GM12878 (cell line): ENCODE measurements at regions not wholly inside any gene's neighbourhood (a gene's known extent, or its start where the extent isn't known, plus 50 kb on each side); places are given as distances from the start of the nearest gene placed in this dataset.
A peak's percentile ranks its signal among the peaks of the same experiment; 100 is the strongest.

Source experiments
- ATAC-seq: fragments of 200-7000 bp; cut with Tn5 transposase; 3 replicates; pipeline ENCODE4 v1.9.1; 2020; ENCODE audit warnings: mild to moderate bottlenecking, moderate library complexity
- BruUV-seq: library from RNA; stranded (reverse); fragments of 400-500 nt; replicated peaks from 2 replicates; lab custom pipeline; 2021; lab: Mats Ljungman, UMichigan
- CTCF ChIA-PET: fragments of 300-600 bp; sonication (Branson Sonifier 250); formaldehyde crosslinking; extraction: SDS; loops from one replicate; lab custom pipeline; 2021; ENCODE audit warnings: inconsistent platforms; lab: Yijun Ruan, JAX
- POLR2A ChIA-PET: fragments of 350-600 bp; formaldehyde crosslinking; extraction: SDS; loops from one replicate; lab custom pipeline; 2021; ENCODE audit warnings: inconsistent platforms; lab: Charles Lee
- RAD21 ChIA-PET: fragments of 300-600 bp; sonication (Branson Sonifier 250); formaldehyde crosslinking; loops from one replicate; lab custom pipeline; 2023; ENCODE audit warnings: antibody characterized with exemption; ENCODE audit not compliant: unreplicated experiment; lab: Charles Lee
- SMC1A ChIA-PET: fragments of 300-600 bp; sonication (Branson Sonifier 250); formaldehyde crosslinking; loops from one replicate; lab custom pipeline; 2023; ENCODE audit not compliant: unreplicated experiment, uncharacterized antibody; lab: Charles Lee
- DNase-seq: peaks from one replicate; pipeline ENCODE4 v3.0.0-alpha.2; 2011; ENCODE audit warnings: low read depth, low spot score
- FAIRE-seq: peaks from 3 replicates; lab custom pipeline; 2011; peaks lifted over from hg19 to GRCh38; lab: Jason Lieb, UNC
- H2AFZ ChIP-seq: 2 replicates; pipeline ENCODE4 v1.6.0; 2011; ENCODE audit warnings: low read depth, low read length, control low read depth; ENCODE audit not compliant: control insufficient read depth
- H3K27ac ChIP-seq: 2 replicates; pipeline ENCODE4 v1.5.1; 2011; ENCODE audit warnings: control low read depth; ENCODE audit not compliant: control insufficient read depth, insufficient read depth
- H3K27me3 ChIP-seq, 2 experiments: replicated peaks in 1 of 2; 2 replicates each; pipeline versions ENCODE4 v1.6.0 to v1.6.1; 2011; ENCODE audit warnings: low read length in 1 of 2; ENCODE audit not compliant: control insufficient read depth in 2 of 2, insufficient read depth in 2 of 2
- H3K36me3 ChIP-seq, 2 experiments: 2 replicates each; pipeline ENCODE4 v1.5.1; 2011; ENCODE audit warnings: low read length in 1 of 2; ENCODE audit not compliant: control insufficient read depth in 2 of 2, insufficient read depth in 2 of 2
- H3K4me1 ChIP-seq: 2 replicates; pipeline ENCODE4 v1.6.1; 2011; ENCODE audit warnings: mild to moderate bottlenecking, low read length, moderate library complexity, mixed read lengths; ENCODE audit not compliant: control insufficient read depth, insufficient read depth
- H3K4me2 ChIP-seq: 2 replicates; pipeline ENCODE4 v1.6.0; 2011; ENCODE audit warnings: control low read depth; ENCODE audit not compliant: control insufficient read depth, insufficient read depth
- H3K4me3 ChIP-seq: fragments of 200-600 bp; sonication (generic); 2 replicates; pipeline ENCODE4 v1.5.1; 2016
- H3K79me2 ChIP-seq: 2 replicates; pipeline ENCODE4 v1.6.0; 2011; ENCODE audit warnings: low read length; ENCODE audit not compliant: control insufficient read depth, insufficient read depth
- H3K9ac ChIP-seq: 2 replicates; pipeline ENCODE4 v1.8.0; 2011; ENCODE audit warnings: low read length, control low read depth, mixed read lengths; ENCODE audit not compliant: control insufficient read depth, insufficient read depth
- H3K9me3 ChIP-seq: replicated peaks from 3 replicates; pipeline ENCODE4 v1.5.1; 2011; ENCODE audit warnings: mild to moderate bottlenecking, low read length; ENCODE audit not compliant: control insufficient read depth, insufficient read depth
- H4K20me1 ChIP-seq: 2 replicates; pipeline ENCODE4 v1.6.0; 2011; ENCODE audit not compliant: control insufficient read depth, insufficient read depth
- BCL3 ChIP-seq: IDR thresholded peaks from 2 replicates; pipeline ENCODE4 v1.6.1; 2011; ENCODE audit warnings: borderline replicate concordance, low read depth, mild to moderate bottlenecking, moderate library complexity, low read length; ENCODE audit not compliant: insufficient read depth, poor library complexity, severe bottlenecking
- CBFB ChIP-seq: IDR thresholded peaks from 2 replicates; pipeline ENCODE4 v1.6.1; 2016; ENCODE audit warnings: antibody characterized with exemption, low read depth
- CBX3 ChIP-seq: fragments of 200-600 bp; sonication (generic); IDR thresholded peaks from 2 replicates; pipeline ENCODE4 v1.6.1; 2016; ENCODE audit warnings: low read depth, borderline replicate concordance
- CREB1 ChIP-seq: IDR thresholded peaks from 2 replicates; pipeline ENCODE4 v1.6.1; 2012; ENCODE audit warnings: low read depth, mild to moderate bottlenecking, inconsistent platforms
- CREM ChIP-seq: IDR thresholded peaks from 2 replicates; pipeline ENCODE4 v1.6.1; 2014; ENCODE audit warnings: antibody characterized with exemption, low read depth
- EGR1 ChIP-seq, 2 experiments: IDR thresholded peaks; 1 replicate in 1 of 2; 2 replicates in 1 of 2; pipeline ENCODE4 v1.6.1; 2011 to 2012; ENCODE audit warnings: low read depth in 2 of 2, low read length in 2 of 2, borderline replicate concordance in 1 of 2, mild to moderate bottlenecking in 1 of 2, moderate library complexity in 1 of 2
- EP300 ChIP-seq, 2 experiments: fragments of 150-350 bp in 1 of 2; IDR thresholded peaks; 2 replicates each; pipeline ENCODE4 v1.6.1; 2011 to 2012; ENCODE audit warnings: low read depth in 2 of 2, low read length in 2 of 2, borderline replicate concordance in 1 of 2, improper control_type of control experiment in 1 of 2, inconsistent platforms in 1 of 2; ENCODE audit not compliant: control insufficient read depth in 1 of 2
- ESRRA ChIP-seq: IDR thresholded peaks from 2 replicates; pipeline ENCODE4 v1.6.1; 2012; ENCODE audit warnings: mild to moderate bottlenecking, low read length, improper control_type of control experiment
- JUNB ChIP-seq: IDR thresholded peaks from 2 replicates; pipeline ENCODE4 v1.6.1; 2016; ENCODE audit warnings: antibody characterized with exemption, mild to moderate bottlenecking
- MEF2A ChIP-seq: IDR thresholded peaks from 2 replicates; pipeline ENCODE4 v1.6.1; 2011; ENCODE audit warnings: low read depth, mild to moderate bottlenecking, low read length, moderate library complexity; ENCODE audit not compliant: insufficient read depth
- POU2F2 ChIP-seq: IDR thresholded peaks from 3 replicates; pipeline ENCODE4 v1.6.1; 2011; ENCODE audit warnings: low read depth, mild to moderate bottlenecking, low read length, borderline replicate concordance
- RB1 ChIP-seq: fragments of 450-650 bp; formaldehyde crosslinking; IDR thresholded peaks from 2 replicates; pipeline ENCODE4 v1.6.1; 2017; ENCODE audit warnings: mild to moderate bottlenecking, borderline replicate concordance
- RBBP5 ChIP-seq: fragments of 200-600 bp; sonication (generic); conservative IDR thresholded peaks from 2 replicates; pipeline ENCODE4 v1.6.1; 2016
- RELA ChIP-seq: fragments of 450-650 bp; IDR thresholded peaks from 2 replicates; pipeline ENCODE4 v1.8.0; 2014; ENCODE audit warnings: borderline replicate concordance; ENCODE audit not compliant: partially characterized antibody
- REST ChIP-seq: IDR thresholded peaks from 2 replicates; pipeline ENCODE4 v1.6.1; 2012; ENCODE audit warnings: mild to moderate bottlenecking, low read depth, low read length
- RUNX3 ChIP-seq: IDR thresholded peaks from 2 replicates; pipeline ENCODE4 v1.6.1; 2012; ENCODE audit warnings: low read length, inconsistent platforms
- SMC3 ChIP-seq: IDR thresholded peaks from 2 replicates; pipeline ENCODE4 v1.6.1; 2011; ENCODE audit warnings: low read length, improper control_type of control experiment, borderline replicate concordance
- SP1 ChIP-seq: IDR thresholded peaks from one replicate; pipeline ENCODE4 v1.6.1; 2011; ENCODE audit warnings: low read depth, low read length
- SPI1 ChIP-seq: IDR thresholded peaks from 2 replicates; pipeline ENCODE4 v1.6.1; 2011; ENCODE audit warnings: low read depth, mild to moderate bottlenecking, low read length, moderate library complexity, borderline replicate concordance; ENCODE audit not compliant: insufficient read depth
- SREBF1 ChIP-seq: IDR thresholded peaks from 2 replicates; pipeline ENCODE4 v1.6.1; 2012; ENCODE audit warnings: mild to moderate bottlenecking, low read length
- TAF1 ChIP-seq: IDR thresholded peaks from 2 replicates; pipeline ENCODE4 v1.6.1; 2011; ENCODE audit warnings: mild to moderate bottlenecking, low read depth, low read length, borderline replicate concordance
- WGBS: methylation state at CpG from one replicate; pipeline ENCODE4 v1.1.6; 2016; ENCODE audit warnings: low lambda C conversion rate; ENCODE audit not compliant: insufficient replicate concordance, insufficient coverage; ENCODE audit errors: missing lambda C conversion rate; 5-methylcytosine and 5-hydroxymethylcytosine counted together
- in situ Hi-C: fragments of 300-500 bp; cut with MboI; formaldehyde crosslinking; loops from 9 replicates; pipeline ENCODE4 v1.14.3; 2018; ENCODE audit warnings: mixed read lengths
- intact Hi-C: fragments of 100-400 bp; cut with micrococcal nuclease; formaldehyde crosslinking; loops from one replicate; pipeline ENCODE4 v1.14.2; 2022; ENCODE audit not compliant: unreplicated experiment

- POLR2A ChIA-PET, result no interaction called here
- FAIRE-seq (peak; percentile 80), ATAC-seq (peak; percentile 88), DNase-seq (no peak)
- 19% methylated on average over 9 of the region's 10 CpGs for WGBS
- Histone ChIP-seq H3K9me3 (no peaks in the 10 kb centered on the region), H2AFZ (peak overlapping the region; percentile 51), H3K4me1 (peaks cover 21% of the 10 kb centered on the region), H3K4me3 (no peak overlapping the region), H3K4me2 (peak overlapping the region; percentile 26), H3K79me2 (no peaks in the 10 kb centered on the region), H4K20me1 (no peaks in the 10 kb centered on the region), H3K36me3 (no peaks in the 10 kb centered on the region), H3K27ac (no peak overlapping the region; the same call in 1 of the 2 replicates), H3K27me3 (no peaks in the 10 kb centered on the region), H3K9ac (no peak overlapping the region)
- BruUV-seq, result no TSS peak
- SMC1A ChIA-PET, result interaction anchor here (1.1 kb wide), 1 partner anchor 180 kb away, joined by 3 read pairs; no protein-coding TSS in a partner anchor
- CTCF ChIA-PET, result no interaction called here
- RAD21 ChIA-PET, result no interaction called here
- in situ Hi-C loops (no loop called here), intact Hi-C loops (no loop called here)
- TF ChIP-seq SMC3, result no peak
- no peak for TF ChIP-seq RELA
- no peak for TF ChIP-seq ESRRA
- no peak for TF ChIP-seq RB1
- no peak for TF ChIP-seq SPI1
- TF ChIP-seq EGR1 (IDR thresholded peaks at IDR 0.05; ENCODE audit: borderline replicate concordance in 1 of 2, low read depth in 2 of 2, low read length in 2 of 2), result peak in 1 of 2 experiments; percentile 76; a peak in 2 of 3 replicates
- TF ChIP-seq RUNX3, result peak; percentile 35
- no peak for TF ChIP-seq EP300 (IDR thresholded peaks at IDR 0.05; ENCODE audit: borderline replicate concordance in 1 of 2, control insufficient read depth in 1 of 2, low read depth in 2 of 2, low read length in 2 of 2)
- peak; percentile 61; the same call in 1 of the 2 replicates for TF ChIP-seq CREB1
- no peak for TF ChIP-seq BCL3
- peak; percentile 79; the same call in 1 of the 3 replicates for TF ChIP-seq POU2F2
- TF ChIP-seq CBX3, result no peak
- peak; percentile 72 for TF ChIP-seq CREM
- TF ChIP-seq SP1, result no peak
- no peak for TF ChIP-seq RBBP5
- TF ChIP-seq CBFB, result no peak
- TF ChIP-seq SREBF1, result no peak
- TF ChIP-seq TAF1, result no peak
- no peak for TF ChIP-seq MEF2A
- TF ChIP-seq REST, result no peak
- no peak for TF ChIP-seq JUNB
These were observed 81.6 kb upstream of the MED13L start for GRCh38 chr12:116358893-116359761.
